GM12878 (cell line): ENCODE measurements at regions not wholly inside any gene's neighbourhood (a gene's known extent, or its start where the extent isn't known, plus 50 kb on each side); places are given as distances from the start of the nearest gene placed in this dataset.

Source experiments
- ATAC-seq: fragments of 200-7000 bp; cut with Tn5 transposase; 3 replicates; pipeline ENCODE4 v1.9.1; 2020; ENCODE audit warnings: mild to moderate bottlenecking, moderate library complexity
- BruUV-seq: library from RNA; stranded (reverse); fragments of 400-500 nt; replicated peaks from 2 replicates; lab custom pipeline; 2021; lab: Mats Ljungman, UMichigan
- CTCF ChIA-PET: fragments of 300-600 bp; sonication (Branson Sonifier 250); formaldehyde crosslinking; extraction: SDS; loops from one replicate; lab custom pipeline; 2021; ENCODE audit warnings: inconsistent platforms; lab: Yijun Ruan, JAX
- POLR2A ChIA-PET: fragments of 350-600 bp; formaldehyde crosslinking; extraction: SDS; loops from one replicate; lab custom pipeline; 2021; ENCODE audit warnings: inconsistent platforms; lab: Charles Lee
- RAD21 ChIA-PET: fragments of 300-600 bp; sonication (Branson Sonifier 250); formaldehyde crosslinking; loops from one replicate; lab custom pipeline; 2023; ENCODE audit warnings: antibody characterized with exemption; ENCODE audit not compliant: unreplicated experiment; lab: Charles Lee
- SMC1A ChIA-PET: fragments of 300-600 bp; sonication (Branson Sonifier 250); formaldehyde crosslinking; loops from one replicate; lab custom pipeline; 2023; ENCODE audit not compliant: unreplicated experiment, uncharacterized antibody; lab: Charles Lee
- DNase-seq: peaks from one replicate; pipeline ENCODE4 v3.0.0-alpha.2; 2011; ENCODE audit warnings: low read depth, low spot score
- FAIRE-seq: peaks from 3 replicates; lab custom pipeline; 2011; peaks lifted over from hg19 to GRCh38; lab: Jason Lieb, UNC
- H2AFZ ChIP-seq: 2 replicates; pipeline ENCODE4 v1.6.0; 2011; ENCODE audit warnings: low read depth, low read length, control low read depth; ENCODE audit not compliant: control insufficient read depth
- H3K27ac ChIP-seq: 2 replicates; pipeline ENCODE4 v1.5.1; 2011; ENCODE audit warnings: control low read depth; ENCODE audit not compliant: control insufficient read depth, insufficient read depth
- H3K27me3 ChIP-seq, 2 experiments: replicated peaks in 1 of 2; 2 replicates each; pipeline versions ENCODE4 v1.6.0 to v1.6.1; 2011; ENCODE audit warnings: low read length in 1 of 2; ENCODE audit not compliant: control insufficient read depth in 2 of 2, insufficient read depth in 2 of 2
- H3K36me3 ChIP-seq, 2 experiments: 2 replicates each; pipeline ENCODE4 v1.5.1; 2011; ENCODE audit warnings: low read length in 1 of 2; ENCODE audit not compliant: control insufficient read depth in 2 of 2, insufficient read depth in 2 of 2
- H3K4me1 ChIP-seq: 2 replicates; pipeline ENCODE4 v1.6.1; 2011; ENCODE audit warnings: mild to moderate bottlenecking, low read length, moderate library complexity, mixed read lengths; ENCODE audit not compliant: control insufficient read depth, insufficient read depth
- H3K4me2 ChIP-seq: 2 replicates; pipeline ENCODE4 v1.6.0; 2011; ENCODE audit warnings: control low read depth; ENCODE audit not compliant: control insufficient read depth, insufficient read depth
- H3K4me3 ChIP-seq: fragments of 200-600 bp; sonication (generic); 2 replicates; pipeline ENCODE4 v1.5.1; 2016
- H3K79me2 ChIP-seq: 2 replicates; pipeline ENCODE4 v1.6.0; 2011; ENCODE audit warnings: low read length; ENCODE audit not compliant: control insufficient read depth, insufficient read depth
- H3K9ac ChIP-seq: 2 replicates; pipeline ENCODE4 v1.8.0; 2011; ENCODE audit warnings: low read length, control low read depth, mixed read lengths; ENCODE audit not compliant: control insufficient read depth, insufficient read depth
- H3K9me3 ChIP-seq: replicated peaks from 3 replicates; pipeline ENCODE4 v1.5.1; 2011; ENCODE audit warnings: mild to moderate bottlenecking, low read length; ENCODE audit not compliant: control insufficient read depth, insufficient read depth
- H4K20me1 ChIP-seq: 2 replicates; pipeline ENCODE4 v1.6.0; 2011; ENCODE audit not compliant: control insufficient read depth, insufficient read depth
- CBX3 ChIP-seq: fragments of 200-600 bp; sonication (generic); IDR thresholded peaks from 2 replicates; pipeline ENCODE4 v1.6.1; 2016; ENCODE audit warnings: low read depth, borderline replicate concordance
- EGR1 ChIP-seq, 2 experiments: IDR thresholded peaks; 1 replicate in 1 of 2; 2 replicates in 1 of 2; pipeline ENCODE4 v1.6.1; 2011 to 2012; ENCODE audit warnings: low read depth in 2 of 2, low read length in 2 of 2, borderline replicate concordance in 1 of 2, mild to moderate bottlenecking in 1 of 2, moderate library complexity in 1 of 2
- FOXK2 ChIP-seq: fragments of 450-650 bp; IDR thresholded peaks from 2 replicates; pipeline ENCODE4 v1.6.1; 2017; ENCODE audit warnings: mild to moderate bottlenecking, moderate library complexity
- HCFC1 ChIP-seq: fragments of 150-350 bp; IDR thresholded peaks from 2 replicates; pipeline ENCODE4 v1.6.1; 2014; ENCODE audit warnings: low read length
- JUNB ChIP-seq: IDR thresholded peaks from 2 replicates; pipeline ENCODE4 v1.6.1; 2016; ENCODE audit warnings: antibody characterized with exemption, mild to moderate bottlenecking
- RCOR1 ChIP-seq: conservative IDR thresholded peaks from 2 replicates; pipeline ENCODE4 v1.6.1; 2012; ENCODE audit warnings: low read depth, low read length, improper control_type of control experiment
- SIX5 ChIP-seq: IDR thresholded peaks from 2 replicates; pipeline ENCODE4 v1.6.1; 2011; ENCODE audit warnings: mild to moderate bottlenecking, low read depth, low read length, moderate library complexity; ENCODE audit not compliant: severe bottlenecking
- STAT1 ChIP-seq: fragments of 450-650 bp; conservative IDR thresholded peaks from 2 replicates; pipeline ENCODE4 v1.6.1; 2014; ENCODE audit warnings: antibody characterized with exemption, mild to moderate bottlenecking
- SUPT20H ChIP-seq: IDR thresholded peaks from 2 replicates; pipeline ENCODE4 v1.6.1; 2011; ENCODE audit warnings: low read depth, mild to moderate bottlenecking, low read length, moderate library complexity, borderline replicate concordance; ENCODE audit not compliant: control insufficient read depth
- TAF1 ChIP-seq: IDR thresholded peaks from 2 replicates; pipeline ENCODE4 v1.6.1; 2011; ENCODE audit warnings: mild to moderate bottlenecking, low read depth, low read length, borderline replicate concordance
- TARDBP ChIP-seq: IDR thresholded peaks from 2 replicates; pipeline ENCODE4 v1.6.1; 2016; ENCODE audit warnings: borderline replicate concordance
- ZNF384 ChIP-seq: IDR thresholded peaks from 2 replicates; pipeline ENCODE4 v1.6.1; 2012; ENCODE audit warnings: low read depth, mild to moderate bottlenecking, low read length, improper control_type of control experiment, borderline replicate concordance
- WGBS: methylation state at CpG from one replicate; pipeline ENCODE4 v1.1.6; 2016; ENCODE audit warnings: low lambda C conversion rate; ENCODE audit not compliant: insufficient replicate concordance, insufficient coverage; ENCODE audit errors: missing lambda C conversion rate; 5-methylcytosine and 5-hydroxymethylcytosine counted together
- in situ Hi-C: fragments of 300-500 bp; cut with MboI; formaldehyde crosslinking; loops from 9 replicates; pipeline ENCODE4 v1.14.3; 2018; ENCODE audit warnings: mixed read lengths
- intact Hi-C: fragments of 100-400 bp; cut with micrococcal nuclease; formaldehyde crosslinking; loops from one replicate; pipeline ENCODE4 v1.14.2; 2022; ENCODE audit not compliant: unreplicated experiment
- TF ChIP-seq, protein P1 (sequence below): fragments of 150-350 bp; IDR thresholded peaks from 2 replicates; pipeline ENCODE4 v1.6.1; 2016; ENCODE audit warnings: low read depth, low read length
- TF ChIP-seq, protein P2 (sequence below): IDR thresholded peaks from 2 replicates; pipeline ENCODE4 v1.6.1; 2012; ENCODE audit warnings: improper control_type of control experiment, low read depth, low read length; ENCODE audit not compliant: insufficient replicate concordance

DNA sequence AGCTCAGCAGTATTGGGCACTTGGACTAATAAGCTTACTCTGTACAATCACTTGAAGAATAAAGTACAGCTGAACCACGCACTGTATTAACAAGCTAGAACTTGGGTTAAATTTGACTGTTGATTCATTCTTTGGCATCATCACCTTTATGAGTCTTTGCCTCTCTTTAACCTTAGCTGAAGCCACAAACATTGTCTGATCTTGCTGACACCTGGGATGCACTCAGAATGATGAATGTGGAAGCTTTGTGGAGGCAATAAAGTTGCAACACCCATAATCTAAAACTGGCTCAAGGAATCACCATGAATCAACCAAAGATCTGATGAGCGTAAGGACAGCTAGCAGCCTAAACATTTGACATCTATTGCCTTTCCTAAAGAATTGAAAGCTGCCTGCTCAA is 590.6 kb upstream of the SOX9 start (continued):
- no peak for TF ChIP-seq FOXK2
- TF ChIP-seq, protein P1, sequence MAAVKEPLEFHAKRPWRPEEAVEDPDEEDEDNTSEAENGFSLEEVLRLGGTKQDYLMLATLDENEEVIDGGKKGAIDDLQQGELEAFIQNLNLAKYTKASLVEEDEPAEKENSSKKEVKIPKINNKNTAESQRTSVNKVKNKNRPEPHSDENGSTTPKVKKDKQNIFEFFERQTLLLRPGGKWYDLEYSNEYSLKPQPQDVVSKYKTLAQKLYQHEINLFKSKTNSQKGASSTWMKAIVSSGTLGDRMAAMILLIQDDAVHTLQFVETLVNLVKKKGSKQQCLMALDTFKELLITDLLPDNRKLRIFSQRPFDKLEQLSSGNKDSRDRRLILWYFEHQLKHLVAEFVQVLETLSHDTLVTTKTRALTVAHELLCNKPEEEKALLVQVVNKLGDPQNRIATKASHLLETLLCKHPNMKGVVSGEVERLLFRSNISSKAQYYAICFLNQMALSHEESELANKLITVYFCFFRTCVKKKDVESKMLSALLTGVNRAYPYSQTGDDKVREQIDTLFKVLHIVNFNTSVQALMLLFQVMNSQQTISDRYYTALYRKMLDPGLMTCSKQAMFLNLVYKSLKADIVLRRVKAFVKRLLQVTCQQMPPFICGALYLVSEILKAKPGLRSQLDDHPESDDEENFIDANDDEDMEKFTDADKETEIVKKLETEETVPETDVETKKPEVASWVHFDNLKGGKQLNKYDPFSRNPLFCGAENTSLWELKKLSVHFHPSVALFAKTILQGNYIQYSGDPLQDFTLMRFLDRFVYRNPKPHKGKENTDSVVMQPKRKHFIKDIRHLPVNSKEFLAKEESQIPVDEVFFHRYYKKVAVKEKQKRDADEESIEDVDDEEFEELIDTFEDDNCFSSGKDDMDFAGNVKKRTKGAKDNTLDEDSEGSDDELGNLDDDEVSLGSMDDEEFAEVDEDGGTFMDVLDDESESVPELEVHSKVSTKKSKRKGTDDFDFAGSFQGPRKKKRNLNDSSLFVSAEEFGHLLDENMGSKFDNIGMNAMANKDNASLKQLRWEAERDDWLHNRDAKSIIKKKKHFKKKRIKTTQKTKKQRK = no peak

DNA sequence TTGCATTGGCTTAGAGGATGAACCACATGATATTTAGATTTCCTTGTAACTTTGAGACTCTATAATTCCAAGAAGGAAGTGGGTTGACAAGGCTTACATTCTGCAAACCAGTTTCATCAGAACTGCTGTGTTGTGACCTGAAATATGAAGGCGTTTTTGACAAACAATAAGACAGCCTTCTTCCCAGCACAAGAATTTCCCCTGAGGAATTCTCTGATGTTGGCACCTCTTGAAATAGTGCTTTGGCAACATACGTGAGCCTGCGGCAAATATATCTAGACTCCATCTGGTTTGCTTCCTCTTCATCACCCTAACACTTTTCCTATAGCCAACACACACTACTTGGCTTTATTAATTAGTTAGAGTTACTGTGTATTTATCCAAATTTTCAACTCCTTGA is 585.5 kb upstream of the SOX9 start:
- no peaks in the 10 kb centered on the region for H3K9me3 ChIP-seq
- ATAC-seq (no peak), DNase-seq (no peak), FAIRE-seq (no peak)
- SMC1A ChIA-PET = no interaction called here
- H3K4me1 ChIP-seq = no peaks in the 10 kb centered on the region
- no TSS peak for BruUV-seq
- H3K79me2 ChIP-seq = no peaks in the 10 kb centered on the region
- no peak overlapping the region for H2AFZ ChIP-seq
- in situ Hi-C loops = no loop called here
- intact Hi-C loops = no loop called here
- RAD21 ChIA-PET = no interaction called here
- WGBS = 55% methylated on average over 3 of the region's 3 CpGs
- no peak overlapping the region for H3K4me2 ChIP-seq
- H3K27me3 ChIP-seq = no peaks in the 10 kb centered on the region
- CTCF ChIA-PET = no interaction called here
- TF ChIP-seq, protein P2, sequence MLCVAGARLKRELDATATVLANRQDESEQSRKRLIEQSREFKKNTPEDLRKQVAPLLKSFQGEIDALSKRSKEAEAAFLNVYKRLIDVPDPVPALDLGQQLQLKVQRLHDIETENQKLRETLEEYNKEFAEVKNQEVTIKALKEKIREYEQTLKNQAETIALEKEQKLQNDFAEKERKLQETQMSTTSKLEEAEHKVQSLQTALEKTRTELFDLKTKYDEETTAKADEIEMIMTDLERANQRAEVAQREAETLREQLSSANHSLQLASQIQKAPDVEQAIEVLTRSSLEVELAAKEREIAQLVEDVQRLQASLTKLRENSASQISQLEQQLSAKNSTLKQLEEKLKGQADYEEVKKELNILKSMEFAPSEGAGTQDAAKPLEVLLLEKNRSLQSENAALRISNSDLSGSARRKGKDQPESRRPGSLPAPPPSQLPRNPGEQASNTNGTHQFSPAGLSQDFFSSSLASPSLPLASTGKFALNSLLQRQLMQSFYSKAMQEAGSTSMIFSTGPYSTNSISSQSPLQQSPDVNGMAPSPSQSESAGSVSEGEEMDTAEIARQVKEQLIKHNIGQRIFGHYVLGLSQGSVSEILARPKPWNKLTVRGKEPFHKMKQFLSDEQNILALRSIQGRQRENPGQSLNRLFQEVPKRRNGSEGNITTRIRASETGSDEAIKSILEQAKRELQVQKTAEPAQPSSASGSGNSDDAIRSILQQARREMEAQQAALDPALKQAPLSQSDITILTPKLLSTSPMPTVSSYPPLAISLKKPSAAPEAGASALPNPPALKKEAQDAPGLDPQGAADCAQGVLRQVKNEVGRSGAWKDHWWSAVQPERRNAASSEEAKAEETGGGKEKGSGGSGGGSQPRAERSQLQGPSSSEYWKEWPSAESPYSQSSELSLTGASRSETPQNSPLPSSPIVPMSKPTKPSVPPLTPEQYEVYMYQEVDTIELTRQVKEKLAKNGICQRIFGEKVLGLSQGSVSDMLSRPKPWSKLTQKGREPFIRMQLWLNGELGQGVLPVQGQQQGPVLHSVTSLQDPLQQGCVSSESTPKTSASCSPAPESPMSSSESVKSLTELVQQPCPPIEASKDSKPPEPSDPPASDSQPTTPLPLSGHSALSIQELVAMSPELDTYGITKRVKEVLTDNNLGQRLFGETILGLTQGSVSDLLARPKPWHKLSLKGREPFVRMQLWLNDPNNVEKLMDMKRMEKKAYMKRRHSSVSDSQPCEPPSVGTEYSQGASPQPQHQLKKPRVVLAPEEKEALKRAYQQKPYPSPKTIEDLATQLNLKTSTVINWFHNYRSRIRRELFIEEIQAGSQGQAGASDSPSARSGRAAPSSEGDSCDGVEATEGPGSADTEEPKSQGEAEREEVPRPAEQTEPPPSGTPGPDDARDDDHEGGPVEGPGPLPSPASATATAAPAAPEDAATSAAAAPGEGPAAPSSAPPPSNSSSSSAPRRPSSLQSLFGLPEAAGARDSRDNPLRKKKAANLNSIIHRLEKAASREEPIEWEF = no peak
- TF ChIP-seq RCOR1 = no peak
- no peak for TF ChIP-seq TAF1
- no peak for TF ChIP-seq SUPT20H
- no peak for TF ChIP-seq TARDBP
- no peak for TF ChIP-seq ZNF384
- no peak for TF ChIP-seq CBX3
- TF ChIP-seq EGR1 (IDR thresholded peaks at IDR 0.05; ENCODE audit: borderline replicate concordance in 1 of 2, low read depth in 2 of 2, low read length in 2 of 2) = no peak
- TF ChIP-seq JUNB = no peak
- no peak for TF ChIP-seq HCFC1
- TF ChIP-seq STAT1 = no peak
- no peak for TF ChIP-seq SIX5
- no peak overlapping the region for H3K9ac ChIP-seq
- H4K20me1 ChIP-seq = no peaks in the 10 kb centered on the region
- POLR2A ChIA-PET = no interaction called here
- H3K4me3 ChIP-seq = no peak overlapping the region
- H3K27ac ChIP-seq = no peak overlapping the region
- no peaks in the 10 kb centered on the region for H3K36me3 ChIP-seq
